ENCODE measurements at regions not wholly inside any gene's neighbourhood (a gene's known extent, or its start where the extent isn't known, plus 50 kb on each side); places are given as distances from the start of the nearest gene placed in this dataset.

GRCh38 chr1:30090162-30090820 lies 633.1 kb downstream of the MATN1 start:
- TF ChIP-seq CTCF (conservative IDR thresholded peaks at IDR 0.05; ENCODE audit: low read length) (no peak), EZH2phosphoT487 (IDR thresholded peaks at IDR 0.05; ENCODE audit: borderline replicate concordance) (no peak)
- H3K36me3 ChIP-seq (ENCODE audit: insufficient read depth, low read length) = no peaks in the 10 kb centered on the region
- H3K9me2 ChIP-seq (replicated peaks; ENCODE audit: low read depth, low read length) = no peaks in the 10 kb centered on the region
- no peaks in the 10 kb centered on the region for H4K20me1 ChIP-seq (ENCODE audit: insufficient read depth, low read length, poor library complexity, severe bottlenecking)
- H3K4me3 ChIP-seq (ENCODE audit: low read length, poor library complexity, severe bottlenecking) = no peak overlapping the region
- H2AFZ ChIP-seq (ENCODE audit: low read length) = no peak overlapping the region
- H3K9me3 ChIP-seq (ENCODE audit: insufficient read depth, low read depth, low read length) = peaks cover 14% of the 10 kb centered on the region; the same call in 1 of the 2 replicates
- no peaks in the 10 kb centered on the region for H3K27me3 ChIP-seq (ENCODE audit: insufficient read depth, low read length, poor library complexity, severe bottlenecking)
- no peaks in the 10 kb centered on the region for H3F3A ChIP-seq (ENCODE audit: low read depth)
- no peak overlapping the region for H3K9ac ChIP-seq (ENCODE audit: low read depth, low read length, poor library complexity, severe bottlenecking)
- no peaks in the 10 kb centered on the region for H3K4me1 ChIP-seq (ENCODE audit: insufficient read depth, low read length, poor library complexity, severe bottlenecking)
- H3K4me2 ChIP-seq (ENCODE audit: low read depth, low read length, poor library complexity, severe bottlenecking) = no peak overlapping the region
- no peaks in the 10 kb centered on the region for H3K79me2 ChIP-seq (ENCODE audit: insufficient read depth, low read length)

DNA sequence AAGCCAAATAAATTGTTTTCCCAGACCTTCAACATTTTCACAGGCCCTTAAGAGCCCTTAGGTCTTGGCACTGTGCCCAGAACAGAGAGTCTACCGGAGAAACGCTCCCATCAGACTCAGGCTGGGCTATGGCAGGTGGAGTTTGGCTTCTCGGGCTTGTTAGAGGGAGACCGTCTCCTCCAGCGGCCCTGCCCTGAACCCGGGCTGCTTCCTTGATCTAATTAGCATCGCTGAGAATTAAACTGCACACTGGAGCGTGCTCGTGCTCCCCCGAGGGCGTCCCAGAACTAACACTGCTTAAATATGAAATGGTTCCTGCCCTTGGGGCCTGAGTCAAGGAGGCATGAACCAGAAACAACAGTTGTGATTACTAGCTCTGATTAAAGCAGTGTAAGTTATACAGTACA lies 634.4 kb downstream of the MATN1 start:
- no peak overlapping the region for H2AFZ ChIP-seq (ENCODE audit: low read length)
- H3K4me1 ChIP-seq (ENCODE audit: insufficient read depth, low read length, poor library complexity, severe bottlenecking) = no peaks in the 10 kb centered on the region
- no peak overlapping the region for H3K4me3 ChIP-seq (ENCODE audit: low read length, poor library complexity, severe bottlenecking)
- H3K4me2 ChIP-seq (ENCODE audit: low read depth, low read length, poor library complexity, severe bottlenecking) = no peak overlapping the region
- H3K9me3 ChIP-seq (ENCODE audit: insufficient read depth, low read depth, low read length) = peaks cover 9% of the 10 kb centered on the region; the same call in 1 of the 2 replicates
- H3K9ac ChIP-seq (ENCODE audit: low read depth, low read length, poor library complexity, severe bottlenecking) = no peak overlapping the region
- no peaks in the 10 kb centered on the region for H3K27me3 ChIP-seq (ENCODE audit: insufficient read depth, low read length, poor library complexity, severe bottlenecking)
- no peaks in the 10 kb centered on the region for H3F3A ChIP-seq (ENCODE audit: low read depth)
- no peaks in the 10 kb centered on the region for H4K20me1 ChIP-seq (ENCODE audit: insufficient read depth, low read length, poor library complexity, severe bottlenecking)
- TF ChIP-seq CTCF (conservative IDR thresholded peaks at IDR 0.05; ENCODE audit: low read length) = no peak
- H3K36me3 ChIP-seq (ENCODE audit: insufficient read depth, low read length) = no peaks in the 10 kb centered on the region
- H3K79me2 ChIP-seq (ENCODE audit: insufficient read depth, low read length) = no peaks in the 10 kb centered on the region
- no peaks in the 10 kb centered on the region for H3K9me2 ChIP-seq (replicated peaks; ENCODE audit: low read depth, low read length)

DNA sequence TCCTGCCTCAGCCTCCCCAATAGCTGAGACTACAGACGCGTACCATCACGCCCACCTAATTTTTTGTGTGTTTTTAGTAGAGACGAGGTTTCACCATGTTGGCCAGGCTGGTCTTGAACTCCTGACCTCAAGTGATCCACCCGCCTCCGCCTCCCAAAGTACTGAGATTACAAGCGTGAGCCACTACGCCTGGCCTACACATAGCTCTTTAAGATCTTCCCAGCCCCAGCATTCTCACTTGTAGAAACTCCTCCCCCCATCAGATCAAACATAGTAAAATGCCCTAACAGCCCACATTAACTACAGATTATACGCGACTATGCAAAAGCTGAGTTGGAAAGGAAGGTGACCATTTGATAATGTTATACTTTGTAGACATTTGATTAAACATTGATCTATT lies 634.8 kb downstream of the MATN1 start:
- no peak overlapping the region for H3K4me2 ChIP-seq (ENCODE audit: low read depth, low read length, poor library complexity, severe bottlenecking)
- H3K9me3 ChIP-seq (ENCODE audit: insufficient read depth, low read depth, low read length) = peaks cover 9% of the 10 kb centered on the region; the same call in 1 of the 2 replicates
- H3F3A ChIP-seq (ENCODE audit: low read depth) = no peaks in the 10 kb centered on the region
- H3K4me3 ChIP-seq (ENCODE audit: low read length, poor library complexity, severe bottlenecking) = no peak overlapping the region
- H4K20me1 ChIP-seq (ENCODE audit: insufficient read depth, low read length, poor library complexity, severe bottlenecking) = no peaks in the 10 kb centered on the region
- TF ChIP-seq CTCF (conservative IDR thresholded peaks at IDR 0.05; ENCODE audit: low read length) = no peak
- no peak for TF ChIP-seq EZH2phosphoT487 (IDR thresholded peaks at IDR 0.05; ENCODE audit: borderline replicate concordance)
- H2AFZ ChIP-seq (ENCODE audit: low read length) = no peak overlapping the region
- no peaks in the 10 kb centered on the region for H3K36me3 ChIP-seq (ENCODE audit: insufficient read depth, low read length)
- no peaks in the 10 kb centered on the region for H3K27me3 ChIP-seq (ENCODE audit: insufficient read depth, low read length, poor library complexity, severe bottlenecking)
- no peaks in the 10 kb centered on the region for H3K9me2 ChIP-seq (replicated peaks; ENCODE audit: low read depth, low read length)
- no peaks in the 10 kb centered on the region for H3K4me1 ChIP-seq (ENCODE audit: insufficient read depth, low read length, poor library complexity, severe bottlenecking)
- H3K79me2 ChIP-seq (ENCODE audit: insufficient read depth, low read length) = no peaks in the 10 kb centered on the region
- no peak overlapping the region for H3K9ac ChIP-seq (ENCODE audit: low read depth, low read length, poor library complexity, severe bottlenecking)
